Stomach (tissue), 4 donors: ENCODE measurements at regions not wholly inside any gene's neighbourhood (a gene's known extent, or its start where the extent isn't known, plus 50 kb on each side); places are given as distances from the start of the nearest gene placed in this dataset.

ENCODE experiments used
- POLR2AphosphoS5 ChIP-seq, 3 donors: sonication (generic); formaldehyde crosslinking; IDR thresholded peaks; one replicate each; pipeline ENCODE4 v1.6.1; 2016; ENCODE audit warnings: antibody characterized with exemption in 3 of 3
- TF ChIP-seq, protein P1 (sequence below), 7 experiments: fragments of 450-650 bp in 4 of 7; fragments of 200-600 bp in 3 of 7; sonication (generic) in 3 of 7; IDR thresholded peaks; one replicate each; pipeline ENCODE4 v1.5.1; 2016 to 2019; ENCODE audit warnings: antibody characterized with exemption in 7 of 7, control low read depth in 2 of 7, mild to moderate bottlenecking in 1 of 7

DNA sequence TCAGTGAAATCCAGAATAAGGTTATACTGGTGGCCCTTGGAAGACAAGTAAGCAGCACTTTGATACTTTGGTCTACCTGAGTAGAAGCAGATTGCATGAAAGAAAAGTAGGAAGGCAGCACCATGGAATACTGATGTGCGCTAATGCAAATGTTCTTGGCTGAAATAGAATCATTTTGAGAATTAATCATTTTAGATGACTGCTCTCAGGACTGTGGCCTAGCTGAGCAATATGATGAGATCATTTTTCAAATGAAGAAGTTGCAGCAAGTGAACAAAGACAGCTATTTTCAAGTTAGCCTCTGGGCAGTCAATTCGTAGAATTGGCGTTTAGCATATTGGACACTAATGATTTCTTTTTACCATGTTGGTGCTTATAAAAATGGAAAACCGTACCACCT, 483.5 kb downstream of the TMEM232 start:
- no peak for TF ChIP-seq POLR2AphosphoS5 (IDR thresholded peaks at IDR 0.05)
- TF ChIP-seq, protein P1, sequence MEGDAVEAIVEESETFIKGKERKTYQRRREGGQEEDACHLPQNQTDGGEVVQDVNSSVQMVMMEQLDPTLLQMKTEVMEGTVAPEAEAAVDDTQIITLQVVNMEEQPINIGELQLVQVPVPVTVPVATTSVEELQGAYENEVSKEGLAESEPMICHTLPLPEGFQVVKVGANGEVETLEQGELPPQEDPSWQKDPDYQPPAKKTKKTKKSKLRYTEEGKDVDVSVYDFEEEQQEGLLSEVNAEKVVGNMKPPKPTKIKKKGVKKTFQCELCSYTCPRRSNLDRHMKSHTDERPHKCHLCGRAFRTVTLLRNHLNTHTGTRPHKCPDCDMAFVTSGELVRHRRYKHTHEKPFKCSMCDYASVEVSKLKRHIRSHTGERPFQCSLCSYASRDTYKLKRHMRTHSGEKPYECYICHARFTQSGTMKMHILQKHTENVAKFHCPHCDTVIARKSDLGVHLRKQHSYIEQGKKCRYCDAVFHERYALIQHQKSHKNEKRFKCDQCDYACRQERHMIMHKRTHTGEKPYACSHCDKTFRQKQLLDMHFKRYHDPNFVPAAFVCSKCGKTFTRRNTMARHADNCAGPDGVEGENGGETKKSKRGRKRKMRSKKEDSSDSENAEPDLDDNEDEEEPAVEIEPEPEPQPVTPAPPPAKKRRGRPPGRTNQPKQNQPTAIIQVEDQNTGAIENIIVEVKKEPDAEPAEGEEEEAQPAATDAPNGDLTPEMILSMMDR (IDR thresholded peaks at IDR 0.05): no peak
